H1 (cell line): ENCODE measurements at regions not wholly inside any gene's neighbourhood (a gene's known extent, or its start where the extent isn't known, plus 50 kb on each side); places are given as distances from the start of the nearest gene placed in this dataset.

Experiments used
- CTCF ChIA-PET: fragments of 300-600 bp; sonication (Branson Sonifier 250); formaldehyde crosslinking; loops from one replicate; lab custom pipeline; 2021; ENCODE audit not compliant: partially characterized antibody; lab: Charles Lee
- POLR2A ChIA-PET: fragments of 300-600 bp; sonication (Branson Sonifier 250); formaldehyde crosslinking; loops from one replicate; lab custom pipeline; 2021; ENCODE audit warnings: inconsistent platforms; ENCODE audit not compliant: partially characterized antibody; lab: Charles Lee
- DNase-seq, 2 experiments: peaks; one replicate each; pipeline versions ENCODE4 v3.0.0 to v3.0.0-alpha.2; 2010 to 2022; ENCODE audit warnings: low spot score in 2 of 2, low read depth in 1 of 2, mixed read lengths in 1 of 2
- FAIRE-seq: peaks from 2 replicates; lab custom pipeline; 2011; peaks lifted over from hg19 to GRCh38; lab: Jason Lieb, UNC
- H2AFZ ChIP-seq: 2 replicates; pipeline ENCODE4 v1.8.1; 2012; ENCODE audit warnings: low read length, inconsistent platforms
- H2AK5ac ChIP-seq: 2 replicates; pipeline ENCODE4 v1.6.1; 2013; ENCODE audit warnings: low read depth, low read length
- H2BK120ac ChIP-seq: replicated peaks from 2 replicates; pipeline ENCODE3; 2013; ENCODE audit warnings: low read depth, low read length, inconsistent platforms
- H2BK12ac ChIP-seq: 2 replicates; pipeline ENCODE4 v1.6.1; 2013; ENCODE audit warnings: low read depth, low read length
- H2BK15ac ChIP-seq: 2 replicates; pipeline ENCODE4 v1.6.1; 2013; ENCODE audit warnings: low read length
- H2BK20ac ChIP-seq: 2 replicates; pipeline ENCODE4 v1.6.1; 2013; ENCODE audit warnings: low read length
- H2BK5ac ChIP-seq: 2 replicates; pipeline ENCODE4 v1.6.1; 2013; ENCODE audit warnings: low read depth, low read length
- H3K14ac ChIP-seq: 2 replicates; pipeline ENCODE4 v1.6.1; 2013; ENCODE audit warnings: inconsistent platforms; ENCODE audit not compliant: insufficient read length
- H3K18ac ChIP-seq: 2 replicates; pipeline ENCODE4 v1.6.1; 2013; ENCODE audit warnings: low read length; ENCODE audit errors: extremely low read depth
- H3K23ac ChIP-seq: 2 replicates; pipeline ENCODE4 v1.6.1; 2013; ENCODE audit warnings: inconsistent platforms; ENCODE audit not compliant: insufficient read length
- H3K23me2 ChIP-seq: 2 replicates; pipeline ENCODE4 v1.6.1; 2013; ENCODE audit warnings: low read depth, low read length
- H3K27ac ChIP-seq: 2 replicates; pipeline ENCODE4 v1.6.1; 2011; ENCODE audit warnings: low read depth, low read length, inconsistent platforms
- H3K27me3 ChIP-seq, 4 experiments: replicated peaks in 1 of 4; 1 replicate in 1 of 4; 2 replicates in 3 of 4; pipeline versions ENCODE4 v1.6.1 to v1.8.1; 2011 to 2013; ENCODE audit warnings: low read length in 3 of 4, mild to moderate bottlenecking in 3 of 4, inconsistent platforms in 2 of 4, mixed read lengths in 2 of 4, moderate library complexity in 1 of 4; ENCODE audit not compliant: control insufficient read depth in 3 of 4, insufficient read depth in 3 of 4; ENCODE audit errors: extremely low read depth in 1 of 4
- H3K36me3 ChIP-seq, 4 experiments: 2 replicates each; pipeline versions ENCODE4 v1.6.1 to v1.8.1; 2011 to 2013; ENCODE audit warnings: mild to moderate bottlenecking in 4 of 4, low read length in 3 of 4, moderate library complexity in 2 of 4, control low read depth in 1 of 4, inconsistent platforms in 1 of 4; ENCODE audit not compliant: insufficient read depth in 4 of 4, control insufficient read depth in 2 of 4
- H3K4ac ChIP-seq: replicated peaks from 2 replicates; pipeline ENCODE3; 2013; ENCODE audit warnings: low read length, low read depth, mixed read lengths, inconsistent platforms; ENCODE audit not compliant: insufficient read length
- H3K4me1 ChIP-seq, 4 experiments: replicated peaks in 1 of 4; 1 replicate in 1 of 4; 2 replicates in 3 of 4; pipeline versions ENCODE4 v1.6.1 to v1.8.1; 2011 to 2013; ENCODE audit warnings: low read length in 3 of 4, inconsistent platforms in 2 of 4, mixed read lengths in 1 of 4; ENCODE audit not compliant: insufficient read depth in 4 of 4, control insufficient read depth in 3 of 4
- H3K4me2 ChIP-seq, 2 experiments: 2 replicates each; pipeline versions ENCODE4 v1.6.1 to v1.8.1; 2011 to 2013; ENCODE audit warnings: low read depth in 2 of 2, low read length in 2 of 2, control low read depth in 1 of 2, inconsistent platforms in 1 of 2, mild to moderate bottlenecking in 1 of 2; ENCODE audit not compliant: insufficient read depth in 1 of 2
- H3K4me3 ChIP-seq, 4 experiments: fragments of 200-600, 300-600 bp in 1 of 4; sonication (generic), shearing (Covaris generic), sonication (Bioruptor Twin) in 1 of 4; 2 replicates each; pipeline versions ENCODE4 v1.5.1 to v1.8.1; 2011 to 2016; ENCODE audit warnings: low read length in 4 of 4, low read depth in 3 of 4, control low read depth in 2 of 4, inconsistent platforms in 2 of 4, mild to moderate bottlenecking in 2 of 4, mixed read lengths in 1 of 4, moderate library complexity in 1 of 4; ENCODE audit not compliant: insufficient read depth in 2 of 4; ENCODE audit errors: extremely low read depth in 1 of 4
- H3K56ac ChIP-seq: replicated peaks from 2 replicates; pipeline ENCODE3; 2013; ENCODE audit warnings: low read depth, mild to moderate bottlenecking, mixed read lengths, low read length, inconsistent platforms; ENCODE audit not compliant: insufficient read length
- H3K79me1 ChIP-seq: 2 replicates; pipeline ENCODE4 v1.6.1; 2013; ENCODE audit warnings: low read depth, low read length, control low read depth
- H3K79me2 ChIP-seq, 2 experiments: 2 replicates each; pipeline versions ENCODE4 v1.6.1 to v1.8.1; 2012 to 2013; ENCODE audit warnings: low read length in 2 of 2, mild to moderate bottlenecking in 2 of 2, inconsistent platforms in 1 of 2; ENCODE audit not compliant: insufficient read depth in 2 of 2, control insufficient read depth in 1 of 2
- H3K9ac ChIP-seq, 4 experiments: replicated peaks in 1 of 4; 1 replicate in 1 of 4; 2 replicates in 3 of 4; pipeline versions ENCODE4 v1.6.1 to v1.8.1; 2011 to 2013; ENCODE audit warnings: low read depth in 3 of 4, low read length in 3 of 4, control low read depth in 2 of 4, mild to moderate bottlenecking in 2 of 4, moderate library complexity in 2 of 4, inconsistent platforms in 1 of 4; ENCODE audit errors: extremely low read depth in 1 of 4
- H3K9me3 ChIP-seq, 2 experiments: 2 replicates each; pipeline versions ENCODE4 v1.6.1 to v1.8.1; 2012 to 2013; ENCODE audit warnings: mild to moderate bottlenecking in 2 of 2, moderate library complexity in 2 of 2, control low read depth in 1 of 2, inconsistent platforms in 1 of 2, low read depth in 1 of 2, low read length in 1 of 2, mixed read lengths in 1 of 2; ENCODE audit not compliant: insufficient read depth in 2 of 2
- H4K20me1 ChIP-seq, 2 experiments: replicated peaks in 1 of 2; 2 replicates each; pipeline versions ENCODE3 to v1.8.1; 2011 to 2013; ENCODE audit warnings: inconsistent platforms in 2 of 2, low read length in 2 of 2, mild to moderate bottlenecking in 1 of 2; ENCODE audit not compliant: insufficient read depth in 2 of 2, control insufficient read depth in 1 of 2
- H4K5ac ChIP-seq: 2 replicates; pipeline ENCODE4 v1.6.1; 2013; ENCODE audit warnings: low read length, low read depth, mixed read lengths, inconsistent platforms; ENCODE audit not compliant: insufficient read length
- H4K8ac ChIP-seq: 2 replicates; pipeline ENCODE4 v1.8.0; 2013; ENCODE audit warnings: mild to moderate bottlenecking, moderate library complexity, low read length, inconsistent platforms; ENCODE audit not compliant: insufficient read depth; ENCODE audit errors: extremely low read depth
- H4K91ac ChIP-seq: replicated peaks from 2 replicates; pipeline ENCODE3; 2013; ENCODE audit warnings: low read length, mixed read lengths, inconsistent platforms; ENCODE audit not compliant: insufficient read length
- BACH1 ChIP-seq: IDR thresholded peaks from 2 replicates; pipeline ENCODE4 v1.6.1; 2012; ENCODE audit warnings: low read length, improper control_type of control experiment
- BCL11A ChIP-seq, 2 experiments: IDR thresholded peaks; one replicate each; pipeline ENCODE4 v1.6.1; 2011; ENCODE audit warnings: low read depth in 2 of 2, low read length in 2 of 2, mild to moderate bottlenecking in 2 of 2
- BRCA1 ChIP-seq: IDR thresholded peaks from 2 replicates; pipeline ENCODE4 v1.6.1; 2012; ENCODE audit warnings: low read depth, low read length, improper control_type of control experiment
- CHD2 ChIP-seq: IDR thresholded peaks from 2 replicates; pipeline ENCODE4 v1.6.1; 2012; ENCODE audit warnings: low read length, improper control_type of control experiment
- EP300 ChIP-seq, 2 experiments: IDR thresholded peaks; 1 replicate in 1 of 2; 2 replicates in 1 of 2; pipeline ENCODE4 v1.6.1; 2011 to 2012; ENCODE audit warnings: low read depth in 2 of 2, low read length in 2 of 2, mild to moderate bottlenecking in 2 of 2, borderline replicate concordance in 1 of 2, inconsistent platforms in 1 of 2, moderate library complexity in 1 of 2
- FOSL1 ChIP-seq: IDR thresholded peaks from 2 replicates; pipeline ENCODE4 v1.6.1; 2011; ENCODE audit warnings: mild to moderate bottlenecking, low read depth, low read length, moderate library complexity; ENCODE audit not compliant: insufficient read depth
- GABPA ChIP-seq: IDR thresholded peaks from 2 replicates; pipeline ENCODE4 v1.6.1; 2011; ENCODE audit warnings: mild to moderate bottlenecking, low read length, moderate library complexity, borderline replicate concordance; ENCODE audit not compliant: insufficient read depth
- KDM4A ChIP-seq: IDR thresholded peaks from one replicate; pipeline ENCODE4 v1.7.1; 2012; ENCODE audit warnings: low read depth, mild to moderate bottlenecking, moderate library complexity, low read length, inconsistent platforms; ENCODE audit not compliant: severe bottlenecking
- KDM5A ChIP-seq: fragments of 200-600 bp; IDR thresholded peaks from 2 replicates; pipeline ENCODE4 v1.7.1; 2012; ENCODE audit warnings: mild to moderate bottlenecking, low read length, inconsistent platforms, mixed read lengths
- NANOG ChIP-seq: IDR thresholded peaks from 2 replicates; pipeline ENCODE4 v1.6.1; 2011; ENCODE audit warnings: low read length, low read depth, mild to moderate bottlenecking, inconsistent platforms; ENCODE audit not compliant: insufficient read depth, poor library complexity, severe bottlenecking
- POU5F1 ChIP-seq: IDR thresholded peaks from 2 replicates; pipeline ENCODE4 v1.6.1; 2011; ENCODE audit warnings: low read depth, mild to moderate bottlenecking, low read length, moderate library complexity
- SIRT6 ChIP-seq: IDR thresholded peaks from one replicate; pipeline ENCODE4 v1.7.1; 2012; ENCODE audit warnings: low read length, inconsistent platforms
- SRF ChIP-seq: IDR thresholded peaks from 2 replicates; pipeline ENCODE4 v1.6.1; 2011; ENCODE audit warnings: mild to moderate bottlenecking, low read depth, low read length, moderate library complexity
- TEAD4 ChIP-seq: IDR thresholded peaks from 2 replicates; pipeline ENCODE4 v1.6.1; 2012; ENCODE audit warnings: low read depth, low read length, inconsistent platforms, mixed read lengths
- USF2 ChIP-seq: IDR thresholded peaks from 2 replicates; pipeline ENCODE4 v1.6.1; 2011; ENCODE audit warnings: low read length, improper control_type of control experiment
- WGBS, 2 experiments: shearing (Covaris generic) in 1 of 2; methylation state at CpG; one replicate each; pipeline versions ENCODE4 v1.1.6 to v1.1.7; 2013 to 2015; ENCODE audit warnings: low lambda C conversion rate in 2 of 2, mixed read lengths in 2 of 2, inconsistent platforms in 1 of 2, low coverage in 1 of 2, missing lambda C conversion rate in 1 of 2; ENCODE audit not compliant: insufficient replicate concordance in 2 of 2, insufficient coverage in 1 of 2, insufficient read length in 1 of 2; ENCODE audit errors: extremely low coverage in 1 of 2, missing lambda C conversion rate in 1 of 2; 5-methylcytosine and 5-hydroxymethylcytosine counted together

GRCh38 chr3:81923038-81923437 is 161.6 kb upstream of the GBE1 start:
- Histone ChIP-seq H3K4me1 (no peaks in the 10 kb centered on the region), H3K27ac (no peak overlapping the region), H2BK20ac (no peak overlapping the region), H2AK5ac (no peak overlapping the region), H3K4me2 (no peak overlapping the region), H3K14ac (no peak overlapping the region), H2BK12ac (no peak overlapping the region), H4K20me1 (no peaks in the 10 kb centered on the region), H2BK5ac (no peak overlapping the region), H2BK120ac (no peak overlapping the region), H3K4me3 (no peak overlapping the region), H3K4ac (no peak overlapping the region), H3K23ac (no peak overlapping the region), H3K36me3 (no peaks in the 10 kb centered on the region), H3K56ac (no peak overlapping the region), H3K23me2 (no peaks in the 10 kb centered on the region), H3K79me2 (no peaks in the 10 kb centered on the region), H4K8ac (no peak overlapping the region), H4K5ac (no peak overlapping the region), H2AFZ (no peak overlapping the region), H3K27me3 (no peaks in the 10 kb centered on the region), H3K9ac (no peak overlapping the region), H3K9me3 (no peaks in the 10 kb centered on the region), H3K79me1 (no peaks in the 10 kb centered on the region), H4K91ac (no peak overlapping the region), H3K18ac (no peak overlapping the region), H2BK15ac (no peak overlapping the region)
- FAIRE-seq: no peak
- WGBS, 2 experiments: 91% methylated on average over 2 of the region's 2 CpGs; no CpG with 5 or more reads in 1 of the 2 experiments
- ChIA-PET POLR2A (no interaction called here), CTCF (interaction anchor here (7.8 kb wide), 1 partner anchor 13 kb away, joined by 61 read pairs; no protein-coding TSS in a partner anchor)
- DNase-seq: no peak
- TF ChIP-seq EP300 (IDR thresholded peaks at IDR 0.05; ENCODE audit: borderline replicate concordance in 1 of 2, low read depth in 2 of 2, low read length in 2 of 2) (no peak), BRCA1 (no peak), USF2 (no peak), KDM4A (no peak), SRF (no peak), BACH1 (no peak), BCL11A (IDR thresholded peaks at IDR 0.05; ENCODE audit: low read depth in 2 of 2, low read length in 2 of 2) (no peak), GABPA (no peak), CHD2 (no peak), TEAD4 (no peak), NANOG (no peak), SIRT6 (no peak), FOSL1 (no peak), KDM5A (no peak), POU5F1 (no peak)
